GM10266 (cell line): ENCODE measurements at regions not wholly inside any gene's neighbourhood (a gene's known extent, or its start where the extent isn't known, plus 50 kb on each side); places are given as distances from the start of the nearest gene placed in this dataset.

Experiments used
- DNase-seq: peaks from one replicate; pipeline ENCODE4 v3.0.0; 2012; ENCODE audit errors: extremely low spot score
- TF ChIP-seq, protein P1 (sequence below): IDR thresholded peaks from 2 replicates; pipeline ENCODE4 v1.5.1; 2012; ENCODE audit warnings: mild to moderate bottlenecking, low read depth; ENCODE audit not compliant: control insufficient read depth, insufficient read depth; ENCODE audit errors: missing control alignments

- DNase-seq, result no peak
- TF ChIP-seq, protein P1, sequence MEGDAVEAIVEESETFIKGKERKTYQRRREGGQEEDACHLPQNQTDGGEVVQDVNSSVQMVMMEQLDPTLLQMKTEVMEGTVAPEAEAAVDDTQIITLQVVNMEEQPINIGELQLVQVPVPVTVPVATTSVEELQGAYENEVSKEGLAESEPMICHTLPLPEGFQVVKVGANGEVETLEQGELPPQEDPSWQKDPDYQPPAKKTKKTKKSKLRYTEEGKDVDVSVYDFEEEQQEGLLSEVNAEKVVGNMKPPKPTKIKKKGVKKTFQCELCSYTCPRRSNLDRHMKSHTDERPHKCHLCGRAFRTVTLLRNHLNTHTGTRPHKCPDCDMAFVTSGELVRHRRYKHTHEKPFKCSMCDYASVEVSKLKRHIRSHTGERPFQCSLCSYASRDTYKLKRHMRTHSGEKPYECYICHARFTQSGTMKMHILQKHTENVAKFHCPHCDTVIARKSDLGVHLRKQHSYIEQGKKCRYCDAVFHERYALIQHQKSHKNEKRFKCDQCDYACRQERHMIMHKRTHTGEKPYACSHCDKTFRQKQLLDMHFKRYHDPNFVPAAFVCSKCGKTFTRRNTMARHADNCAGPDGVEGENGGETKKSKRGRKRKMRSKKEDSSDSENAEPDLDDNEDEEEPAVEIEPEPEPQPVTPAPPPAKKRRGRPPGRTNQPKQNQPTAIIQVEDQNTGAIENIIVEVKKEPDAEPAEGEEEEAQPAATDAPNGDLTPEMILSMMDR, result no peak
Measured at GRCh38 chr12:75935539-75936242, 95.9 kb downstream of the PHLDA1 start.

GRCh38 chr12:75933101-75933500 is 98.5 kb downstream of the PHLDA1 start:
- TF ChIP-seq, protein P1, result no peak
- no peak for DNase-seq

DNA sequence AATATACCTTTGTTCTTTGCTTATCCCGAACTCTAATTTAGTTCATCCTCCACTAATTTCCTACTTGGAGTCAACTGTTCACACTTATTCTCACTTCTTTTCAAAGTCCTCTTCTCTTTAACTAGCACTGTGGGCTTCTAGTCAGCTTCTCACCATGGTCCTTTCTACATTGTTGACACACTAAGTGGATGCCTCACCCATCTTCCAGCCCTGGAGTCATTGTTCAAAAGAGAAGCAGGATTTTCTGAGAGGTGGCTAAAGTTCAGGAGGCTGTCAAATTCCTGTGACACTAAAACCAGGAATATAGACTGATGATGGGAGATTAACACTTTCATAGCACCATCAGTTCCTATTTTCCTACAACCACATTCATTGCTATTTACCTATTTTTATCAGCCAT is 99.3 kb downstream of the PHLDA1 start:
- TF ChIP-seq, protein P1, result no peak
- DNase-seq, result no peak

DNA sequence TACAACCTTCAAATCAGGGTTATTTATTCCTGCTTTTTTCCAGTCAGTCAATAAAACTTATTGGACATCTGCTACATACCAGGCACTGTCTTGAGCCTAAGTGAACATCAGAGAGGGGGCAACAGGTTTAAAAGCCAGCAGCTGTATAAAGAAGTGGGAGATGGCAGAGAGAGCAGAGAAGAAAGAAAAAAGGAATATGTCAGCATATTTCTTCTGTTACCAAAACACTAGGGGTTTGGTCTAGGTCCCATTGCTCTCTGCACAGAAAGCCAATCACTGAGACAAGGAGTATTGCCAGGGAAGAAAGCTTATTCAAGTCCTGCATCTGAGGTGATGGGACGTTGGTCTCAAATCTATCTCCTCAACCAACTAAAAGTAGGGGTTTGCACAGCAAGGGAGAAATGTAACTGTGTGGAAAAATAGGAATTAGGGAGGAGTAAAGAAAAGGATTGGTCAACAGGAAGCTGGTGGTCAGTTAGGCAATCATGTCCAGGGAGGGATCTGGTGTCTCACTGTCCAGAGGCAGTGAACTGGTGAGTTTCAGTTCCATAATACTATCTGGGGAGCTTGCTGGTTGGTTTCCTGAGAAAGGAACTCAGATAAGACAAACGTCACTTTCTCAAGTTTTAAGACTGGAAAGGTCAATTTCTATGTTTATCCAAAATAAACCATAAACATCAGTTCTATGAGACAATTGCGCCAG is 107.5 kb downstream of the PHLDA1 start:
- TF ChIP-seq, protein P1, result no peak
- DNase-seq, result no peak

GRCh38 chr12:75922944-75923642 is 108.5 kb downstream of the PHLDA1 start:
- no peak for DNase-seq
- TF ChIP-seq, protein P1, result no peak

- TF ChIP-seq, protein P1, result no peak
- DNase-seq, result no peak
Measured at GRCh38 chr12:75921622-75922289, 109.8 kb downstream of the PHLDA1 start.

GRCh38 chr12:75917715-75918114 is 113.9 kb downstream of the PHLDA1 start:
- no peak for DNase-seq
- TF ChIP-seq, protein P1, result no peak
